NCI-H2029 treated with DMSO at 0.1 percent for 48 hours (cell line): ENCODE measurements at regions not wholly inside any gene's neighbourhood (a gene's known extent, or its start where the extent isn't known, plus 50 kb on each side); places are given as distances from the start of the nearest gene placed in this dataset.
A peak's percentile ranks its signal among the peaks of the same experiment; 100 is the strongest.

Experiments
- DNase-seq: peaks from one replicate; lab custom pipeline; 2025; lab: John Stamatoyannopoulos, UW

DNA sequence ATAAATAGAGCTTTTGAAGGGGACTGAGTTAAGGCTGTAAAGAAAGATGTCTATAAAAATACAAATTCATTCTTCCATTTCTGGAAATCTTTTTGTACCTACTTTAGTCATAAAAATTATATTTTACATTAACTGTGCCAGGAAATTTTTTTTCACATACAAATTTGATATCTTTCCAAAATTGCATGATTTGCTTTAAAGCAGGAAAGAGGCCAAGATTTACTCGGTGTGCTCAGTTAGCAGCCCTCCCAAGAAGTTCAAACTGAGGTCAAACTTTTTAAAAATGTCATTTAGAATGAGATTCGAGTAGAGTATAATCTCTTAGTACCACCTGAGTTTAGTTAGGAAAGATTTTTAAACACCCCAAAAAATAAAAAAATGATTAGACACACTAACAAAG lies 173.2 kb upstream of the GRIP1 start:
- no peak for DNase-seq

DNA sequence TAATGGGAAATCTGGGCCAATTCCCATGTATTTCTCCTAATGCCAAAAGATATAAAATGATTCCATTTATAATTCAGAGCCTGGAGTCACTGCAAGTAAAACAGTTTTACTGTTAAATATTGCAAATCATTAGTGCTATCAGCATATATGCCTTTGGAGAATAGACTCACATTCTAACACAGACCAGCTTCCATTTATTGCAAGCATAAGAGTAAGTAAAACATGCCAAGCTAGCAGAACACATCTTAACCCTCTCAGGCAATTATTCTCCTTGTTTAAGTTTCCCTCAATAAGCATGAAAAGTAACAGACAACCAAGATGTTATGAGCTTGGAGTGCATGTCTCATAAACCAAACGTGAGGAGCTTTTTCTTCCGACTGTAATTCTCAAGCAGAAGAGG lies 173.9 kb upstream of the GRIP1 start:
- no peak for DNase-seq

DNA sequence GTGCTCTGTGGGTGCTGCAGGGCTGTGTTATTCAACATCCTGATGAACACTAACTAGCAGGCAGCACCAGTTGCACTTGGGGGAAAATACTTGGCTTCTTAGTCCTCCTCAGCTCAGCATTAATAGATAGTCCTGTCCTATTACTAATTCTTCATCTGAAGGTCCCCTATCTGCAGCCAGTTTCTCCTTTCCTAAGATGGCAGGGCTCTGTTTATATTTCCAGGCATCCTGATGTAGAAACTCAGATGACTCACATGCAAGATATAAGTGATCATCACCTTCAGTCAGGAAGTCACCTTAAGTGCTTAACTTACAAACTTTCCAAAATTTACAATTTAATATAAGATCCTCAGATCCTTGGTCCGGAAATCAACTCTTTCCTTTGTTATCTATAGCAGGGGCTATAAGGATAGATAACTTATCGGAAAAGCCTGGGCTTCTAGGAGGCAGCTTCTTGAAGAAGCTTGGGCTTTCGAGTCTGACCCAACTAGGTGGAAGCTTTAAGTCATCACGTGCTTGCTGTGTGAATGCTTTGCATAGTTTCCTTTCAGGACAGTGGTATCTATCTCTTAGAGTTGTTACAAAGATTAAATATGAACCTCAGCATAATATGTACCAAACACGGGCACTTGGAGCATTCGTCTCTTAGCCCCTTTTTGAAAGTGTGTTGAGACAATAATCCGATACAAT lies 181.0 kb upstream of the GRIP1 start:
- no peak for DNase-seq

DNA sequence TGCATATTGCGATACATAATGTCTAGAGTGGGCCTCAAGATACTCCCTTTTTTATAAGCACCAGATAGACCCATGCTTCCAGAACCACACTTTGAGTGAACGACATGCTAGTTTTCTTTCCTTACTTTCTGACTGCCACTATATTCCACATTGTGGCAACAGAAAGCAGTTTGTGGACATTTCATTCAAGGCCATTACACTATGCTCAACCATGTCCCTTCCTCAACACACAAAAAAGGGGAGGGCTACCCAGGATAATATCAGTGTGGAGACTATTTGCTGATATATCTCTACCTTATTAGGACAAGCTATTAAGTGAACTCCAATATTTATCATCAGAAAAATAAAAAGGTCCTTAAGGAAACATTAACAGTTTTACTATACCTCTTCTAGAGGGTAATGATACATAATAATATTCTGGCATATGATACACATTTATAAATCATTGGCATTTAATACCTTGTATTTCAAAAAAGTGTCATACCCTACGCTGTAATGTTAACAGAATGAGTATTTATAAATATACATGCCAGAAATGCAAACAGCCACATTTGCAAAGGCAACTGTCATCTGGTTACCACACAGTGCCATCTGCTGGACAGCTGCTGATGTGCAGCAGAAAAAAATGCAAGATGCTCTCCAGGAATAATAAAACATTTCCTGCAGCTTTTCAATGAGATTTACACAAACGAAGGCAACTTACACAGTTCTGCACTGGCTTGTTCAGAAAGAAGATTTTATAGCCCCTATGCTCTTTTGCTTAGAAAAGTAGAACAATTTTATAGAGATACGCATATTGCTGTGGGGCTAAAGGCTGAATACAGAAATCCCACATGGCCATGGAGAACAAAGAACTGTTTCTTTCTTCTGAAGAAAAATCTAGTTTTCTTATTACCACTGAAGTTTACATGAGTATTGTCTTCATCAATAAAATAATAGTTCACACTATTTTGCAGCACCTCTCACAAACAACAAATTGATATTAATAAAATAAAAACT lies 182.2 kb upstream of the GRIP1 start:
- peak; percentile 34 for DNase-seq

DNA sequence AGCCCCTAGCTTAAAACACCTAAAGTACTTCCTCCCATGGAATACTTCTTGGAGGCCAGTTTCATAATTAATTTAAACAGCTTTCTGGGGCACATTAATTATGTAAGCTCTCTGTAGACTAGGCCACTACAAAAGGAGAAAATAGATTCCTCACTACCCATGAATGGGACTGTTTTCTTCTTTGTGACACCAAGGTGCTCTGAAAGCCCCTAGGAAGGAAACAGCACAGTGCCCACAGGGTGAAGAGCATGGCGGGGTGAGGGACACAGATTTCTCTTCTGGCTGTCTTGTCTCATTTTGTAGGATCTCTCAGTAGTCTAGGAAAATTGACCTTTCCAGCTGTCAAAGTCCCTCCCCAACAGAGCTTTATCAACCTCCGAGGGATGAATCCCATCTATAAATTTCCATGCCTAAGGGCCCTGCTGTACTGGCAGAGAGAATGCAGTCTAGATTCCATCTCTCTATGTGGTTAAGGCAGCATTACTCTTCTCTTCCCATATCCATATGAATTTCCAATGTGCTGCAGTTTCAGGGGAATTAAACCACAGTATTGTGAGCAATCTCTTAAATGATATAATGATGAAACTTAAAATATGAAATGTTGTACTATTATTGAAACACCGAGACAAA lies 183.6 kb upstream of the GRIP1 start:
- DNase-seq, result no peak

DNA sequence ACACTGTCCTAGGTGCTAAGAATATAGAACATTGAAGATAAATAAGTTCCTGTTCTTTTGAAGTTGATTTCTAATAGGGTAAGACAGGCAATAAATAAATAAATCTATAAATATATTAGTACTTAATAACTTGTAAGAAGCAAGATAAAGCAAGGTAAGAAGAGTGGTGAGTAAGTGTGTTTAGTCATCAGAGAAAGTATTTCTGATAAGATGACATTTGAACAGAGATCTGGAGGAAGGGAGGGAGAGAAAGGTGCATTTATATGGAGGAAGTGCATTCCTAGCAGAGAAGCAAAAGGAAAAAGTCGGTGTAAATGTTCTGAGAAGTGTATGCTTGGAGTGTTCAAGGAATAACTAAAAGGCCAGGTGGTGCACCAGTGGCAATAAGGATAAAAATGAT lies 184.4 kb upstream of the GRIP1 start:
- DNase-seq, result no peak

DNA sequence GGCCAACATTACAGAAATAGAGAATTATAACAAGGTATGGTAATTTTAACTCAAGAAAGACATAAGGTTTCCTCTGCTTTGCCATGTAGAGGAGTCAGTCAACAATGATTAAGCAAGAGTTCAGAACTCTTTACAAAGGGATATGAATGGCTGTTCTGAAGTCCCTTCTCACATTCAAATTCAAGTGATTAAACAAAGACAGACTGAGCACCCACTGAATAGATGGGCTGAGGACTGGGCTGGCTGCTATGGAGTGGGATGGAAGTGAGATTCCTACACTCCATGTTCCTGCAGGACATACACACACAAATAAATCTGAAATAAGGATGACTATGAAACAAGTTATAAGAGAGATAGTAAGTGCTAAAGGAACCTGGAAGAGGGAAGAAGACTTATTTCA lies 199.0 kb upstream of the GRIP1 start:
- no peak for DNase-seq

DNA sequence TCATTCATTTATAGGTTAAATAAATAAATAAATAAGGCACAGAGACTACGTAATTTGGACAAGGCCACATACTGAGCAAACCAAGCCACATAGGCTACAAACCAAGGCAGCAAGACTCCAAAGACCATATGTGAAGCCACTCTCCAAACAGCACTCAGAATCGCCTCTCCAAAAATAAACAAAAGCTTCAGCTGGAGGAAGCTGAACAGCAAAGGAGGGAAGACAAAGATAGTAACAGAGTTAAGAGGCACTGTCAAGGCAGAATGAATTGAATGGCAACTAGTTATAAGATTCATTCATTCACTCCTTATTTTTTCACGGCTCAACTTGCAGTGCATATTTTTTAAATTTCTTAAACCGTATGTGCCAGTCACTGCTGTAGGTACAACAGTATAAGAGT lies 200.5 kb upstream of the GRIP1 start:
- DNase-seq, result peak; percentile 58

DNA sequence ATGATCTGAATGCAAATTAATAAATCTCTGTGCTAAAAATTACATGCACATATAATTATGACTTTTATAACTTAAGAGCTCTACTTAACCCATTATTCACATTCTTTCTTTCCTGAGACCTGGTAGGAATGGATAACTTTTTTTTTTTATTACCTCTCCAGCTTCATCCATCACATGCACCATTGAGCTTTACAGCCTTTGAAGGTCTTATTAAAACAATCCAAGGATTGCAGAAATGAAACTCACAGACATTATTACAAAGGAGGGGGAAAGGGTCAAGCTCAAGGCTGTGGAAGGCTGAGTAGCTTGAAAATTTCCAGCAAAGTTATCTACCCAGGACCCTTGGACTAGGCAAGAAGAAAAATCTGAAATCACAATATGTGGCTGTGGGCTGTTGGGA lies 202.5 kb upstream of the GRIP1 start:
- no peak for DNase-seq

DNA sequence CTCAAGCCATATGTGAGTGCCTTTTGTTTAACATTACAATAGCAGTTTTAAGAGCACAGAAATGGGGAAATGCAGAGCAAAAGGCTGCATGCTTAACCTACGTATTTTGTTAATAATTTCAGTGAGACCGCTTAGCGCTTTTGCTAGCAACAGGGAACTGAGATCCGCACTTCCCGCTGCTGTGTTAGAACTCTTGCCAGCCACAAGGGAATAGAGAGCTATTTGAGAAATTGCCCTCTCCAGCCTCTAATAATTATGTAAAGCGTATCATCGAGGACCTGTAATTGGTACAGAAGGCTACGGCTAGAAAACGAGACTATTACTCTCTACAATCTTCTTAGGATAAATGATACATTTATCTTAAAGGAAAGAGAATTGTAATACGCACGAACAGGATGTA lies 205.2 kb upstream of the GRIP1 start:
- DNase-seq, result no peak

DNA sequence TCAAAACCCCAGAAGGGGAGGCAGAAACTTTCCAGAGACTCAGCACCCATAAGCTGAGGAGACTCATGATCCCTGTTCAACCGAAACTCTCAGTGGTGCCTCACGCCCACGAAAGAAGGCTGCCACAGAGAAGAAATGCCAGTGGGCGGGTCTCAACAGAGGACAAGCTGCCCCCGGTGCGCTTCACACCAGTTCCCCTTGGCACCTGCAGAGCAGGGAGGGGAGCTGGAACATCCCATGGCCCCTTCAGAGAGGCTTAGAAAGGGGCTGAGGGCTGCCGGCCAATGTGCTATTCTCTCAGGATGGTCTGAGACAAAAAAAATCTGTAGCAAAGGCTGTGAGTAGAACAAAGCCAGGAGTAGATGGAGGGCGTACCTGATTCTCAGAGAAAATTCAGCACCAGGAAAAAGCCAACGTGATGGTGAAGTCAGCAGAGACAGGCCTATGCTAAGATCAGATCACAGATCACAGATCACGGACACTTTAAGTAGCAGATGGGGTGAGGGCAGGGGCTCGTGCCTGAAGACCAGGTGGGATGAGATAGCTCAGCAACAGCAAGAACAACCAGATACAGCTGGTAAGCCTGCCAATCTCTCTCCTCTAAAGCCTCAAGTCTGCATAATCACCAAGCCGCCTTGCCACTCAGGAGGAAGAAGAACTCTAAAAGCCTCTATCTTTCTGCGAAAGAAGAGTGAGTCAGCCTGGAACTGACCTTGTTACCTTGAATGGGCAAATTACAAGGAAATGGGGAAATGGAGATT lies 206.4 kb upstream of the GRIP1 start:
- DNase-seq, result no peak

DNA sequence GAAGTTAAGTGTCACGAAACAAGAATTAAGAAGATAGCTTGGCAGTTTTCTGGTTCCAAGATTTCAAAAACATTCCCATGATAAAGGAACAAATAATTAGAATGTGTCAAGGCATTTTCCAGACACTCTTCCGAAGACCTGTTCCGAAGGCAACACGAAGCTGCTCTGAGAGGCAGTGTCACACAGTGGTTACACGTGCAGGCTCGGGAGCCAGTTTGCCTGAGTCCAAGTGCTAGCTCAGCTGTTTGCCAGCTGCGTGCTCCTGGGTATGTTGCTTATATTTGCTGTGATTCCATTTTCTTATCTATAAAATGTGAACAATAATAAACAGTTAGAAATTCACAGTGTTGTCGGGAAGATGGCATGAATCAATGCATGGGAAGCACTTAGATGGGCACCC lies 217.9 kb upstream of the GRIP1 start:
- no peak for DNase-seq

DNA sequence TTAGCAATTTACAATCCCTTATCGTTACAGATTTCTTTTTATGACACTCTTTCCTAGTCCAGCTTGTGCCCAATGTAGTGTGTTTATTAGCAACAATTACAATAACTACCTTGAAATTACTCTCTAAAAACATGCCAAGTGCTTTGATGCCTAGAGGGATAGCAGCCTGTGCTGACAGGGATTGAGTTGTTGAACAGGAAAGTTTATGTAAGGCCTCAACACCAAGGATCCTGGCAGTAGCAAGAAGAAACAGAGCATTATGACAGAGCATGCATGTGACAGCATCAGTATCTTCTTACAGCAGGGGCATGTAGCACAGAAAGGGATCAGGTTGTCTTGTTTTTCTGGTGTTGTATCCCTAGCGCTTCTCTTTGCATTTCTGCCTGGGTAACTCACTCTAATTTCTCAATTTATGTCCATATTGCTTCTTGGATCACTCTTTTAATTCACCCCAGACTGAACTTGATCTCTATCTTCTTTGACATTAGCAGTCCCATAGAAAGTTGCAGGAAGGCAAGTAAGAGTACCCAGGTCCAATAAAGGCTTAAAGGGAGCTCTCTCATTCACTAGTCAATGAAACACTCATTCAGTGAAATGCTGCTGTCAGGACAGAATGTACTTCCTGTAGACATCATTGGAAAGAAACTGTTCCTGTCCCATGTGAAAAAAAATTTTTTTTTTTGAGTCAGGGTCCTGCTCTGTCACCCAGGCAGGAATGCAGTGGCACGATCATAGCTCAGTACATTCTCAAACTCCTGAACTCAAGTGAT lies 220.0 kb upstream of the GRIP1 start:
- DNase-seq, result no peak

DNA sequence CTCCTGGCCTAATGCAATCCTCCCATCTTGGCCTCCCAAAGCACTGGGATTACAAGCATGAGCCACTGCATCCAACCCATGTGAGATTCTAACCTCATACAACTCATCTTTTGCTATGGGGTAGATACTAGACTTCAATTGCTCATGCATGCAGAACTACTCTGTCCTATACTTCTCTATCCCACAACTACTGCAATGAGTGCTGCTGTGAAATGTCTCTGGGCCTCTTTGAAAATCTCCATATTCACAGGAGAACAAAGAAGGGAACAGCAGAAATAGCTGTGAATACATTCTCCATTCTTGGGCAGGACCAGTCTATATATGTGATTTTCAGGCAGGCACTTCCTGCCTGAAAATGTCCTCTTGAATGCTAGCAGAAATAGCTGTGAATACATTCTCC lies 220.7 kb upstream of the GRIP1 start:
- no peak for DNase-seq

DNA sequence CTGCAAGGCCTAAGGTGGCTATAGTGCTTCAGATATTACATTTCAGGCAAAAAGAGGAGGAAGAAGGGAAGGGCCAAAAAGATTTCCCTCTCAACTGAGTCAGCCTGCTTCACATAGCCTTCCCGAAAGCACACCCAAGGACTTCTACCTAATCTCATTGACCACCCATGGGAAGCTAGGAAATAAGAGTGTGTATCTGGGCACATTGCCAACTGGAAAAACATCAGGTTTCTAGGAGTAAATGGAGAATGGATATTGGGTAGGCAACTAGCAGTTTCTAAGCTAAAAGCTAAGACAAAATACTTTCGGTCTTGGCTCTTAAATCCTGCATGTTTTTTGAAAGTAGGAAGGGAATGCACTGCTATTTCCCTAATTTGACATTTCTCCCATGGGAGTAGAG lies 221.7 kb upstream of the GRIP1 start:
- DNase-seq, result peak; percentile 76

DNA sequence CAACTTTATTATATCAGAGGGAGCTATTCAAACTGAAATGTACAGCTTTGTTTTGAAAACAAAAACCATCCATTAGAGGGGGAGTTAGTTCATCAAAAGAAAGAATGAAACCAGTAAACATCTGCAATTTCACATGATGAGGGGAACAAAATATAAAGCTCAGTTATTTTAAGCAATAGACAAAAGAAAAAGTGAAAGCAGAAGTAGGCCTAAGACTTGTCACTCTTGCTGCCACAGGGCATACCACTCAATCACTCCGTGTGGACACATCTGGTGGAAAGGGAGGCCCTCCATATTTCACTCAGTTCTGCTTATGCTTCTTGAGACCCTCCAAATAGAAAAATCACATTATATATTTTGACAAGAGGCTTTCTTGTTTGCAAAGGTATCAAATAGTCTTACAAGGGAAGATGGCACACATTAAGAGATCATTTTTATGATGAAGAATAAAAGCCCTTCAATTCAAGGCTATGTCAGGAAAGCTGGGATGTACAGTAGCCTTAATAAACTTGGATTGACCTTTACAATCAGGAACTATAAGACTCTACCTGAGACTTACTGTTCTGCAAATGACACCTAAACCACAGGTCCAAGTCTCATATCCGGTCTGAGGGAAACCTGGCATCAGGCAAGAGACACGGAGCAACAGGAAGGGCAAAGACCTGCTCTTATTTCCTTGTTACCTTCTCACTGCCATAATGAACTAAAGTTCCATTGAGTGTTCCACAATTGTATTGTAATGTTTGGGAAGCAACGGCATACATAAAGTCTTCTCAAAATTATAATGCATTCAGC lies 222.5 kb upstream of the GRIP1 start:
- DNase-seq, result no peak

DNA sequence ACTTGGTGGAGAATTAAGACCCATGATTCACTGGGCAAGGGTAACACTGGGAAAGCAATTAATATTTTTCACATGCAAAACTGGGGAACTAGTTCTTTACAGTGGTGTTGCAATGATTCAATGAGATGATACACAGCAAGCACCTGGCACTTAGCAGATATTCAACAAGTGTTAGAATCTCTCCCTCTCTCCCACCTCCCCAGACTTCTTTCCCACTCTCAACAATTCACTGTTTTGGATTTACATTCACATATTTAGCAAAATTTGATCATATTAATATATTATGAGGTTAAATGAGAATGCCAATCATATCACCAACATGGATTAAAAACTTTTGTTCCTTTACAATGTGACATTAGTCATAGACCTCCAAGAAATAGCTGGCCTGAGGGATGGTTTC lies 223.1 kb upstream of the GRIP1 start:
- no peak for DNase-seq

DNA sequence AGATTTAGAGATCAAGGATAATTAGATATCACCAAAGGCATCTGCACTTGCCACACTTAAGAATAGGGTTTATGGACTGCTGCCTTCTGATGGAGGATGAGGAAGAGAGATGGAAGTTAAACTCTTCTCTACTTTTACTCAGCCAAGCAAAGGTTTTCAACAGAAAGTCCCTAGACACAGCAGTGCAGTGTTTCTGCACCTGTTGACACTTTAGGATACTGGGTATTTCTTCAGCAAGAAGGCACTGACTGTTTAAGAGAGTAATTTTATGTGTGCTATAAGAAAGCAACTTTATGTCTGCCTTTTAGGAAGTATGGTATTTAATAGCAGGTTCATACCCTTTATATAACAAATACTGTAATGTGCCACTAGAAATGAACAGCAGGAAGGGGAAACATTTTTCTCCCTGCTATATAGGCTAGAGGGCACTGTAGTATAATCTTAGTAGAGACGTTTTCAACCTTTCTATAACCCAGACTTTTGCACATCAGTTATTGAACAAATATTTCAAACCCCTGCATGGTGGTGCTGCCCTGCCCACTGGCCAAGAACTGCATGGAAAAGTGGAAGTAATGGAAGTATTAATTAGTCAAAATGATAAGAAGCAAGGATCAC lies 225.0 kb upstream of the GRIP1 start:
- DNase-seq, result no peak

DNA sequence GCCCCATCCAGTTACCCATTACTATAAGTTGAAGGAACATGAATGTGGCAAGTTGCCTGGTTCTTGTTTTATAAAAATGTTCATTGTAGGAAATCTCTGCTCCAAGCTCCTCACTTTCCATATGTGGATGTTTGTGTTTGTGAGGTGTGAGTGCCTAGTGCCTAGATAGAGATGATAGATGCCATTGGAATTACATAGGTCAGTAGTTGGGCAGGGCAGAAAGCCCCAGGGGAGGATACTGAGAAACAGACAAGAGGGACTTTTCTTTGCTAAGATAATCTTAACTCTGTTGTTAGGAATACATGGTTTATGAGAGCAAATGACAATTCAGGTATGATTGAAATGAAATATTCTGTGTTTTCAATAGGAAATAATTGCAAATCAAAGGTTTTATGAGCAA lies 226.3 kb upstream of the GRIP1 start:
- no peak for DNase-seq

DNA sequence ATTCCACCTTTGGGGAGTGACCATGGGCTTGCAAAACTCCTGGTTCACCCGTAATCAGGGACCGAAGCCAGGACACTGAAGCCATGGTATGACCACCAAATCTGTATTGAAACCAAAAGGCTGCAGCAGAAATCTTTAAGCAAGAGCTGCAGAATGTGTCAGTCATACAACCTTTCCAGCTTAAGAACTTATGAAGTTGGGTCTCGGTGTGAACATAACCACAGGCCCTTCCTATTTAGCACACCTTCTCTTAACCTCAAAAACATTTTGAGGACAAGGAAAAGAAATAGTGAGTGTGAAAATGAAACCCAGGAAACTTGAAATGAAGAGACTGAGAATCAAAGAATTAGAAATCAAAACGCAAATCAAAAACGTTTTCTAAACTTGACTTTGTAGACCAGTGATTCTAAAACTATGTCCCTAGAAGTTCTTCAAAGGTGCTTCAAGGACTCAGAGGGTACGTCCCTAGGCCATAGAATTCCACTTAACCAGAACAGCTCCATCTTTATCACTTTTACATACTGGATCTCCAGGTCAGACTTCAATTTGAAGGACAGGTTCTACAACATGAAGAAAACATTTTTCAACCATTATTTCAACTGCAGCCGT lies 231.6 kb upstream of the GRIP1 start:
- DNase-seq, result no peak
